Tongue (tissue), 1 donor: ENCODE measurements at regions not wholly inside any gene's neighbourhood (a gene's known extent, or its start where the extent isn't known, plus 50 kb on each side); places are given as distances from the start of the nearest gene placed in this dataset.
"Not testable (repeated sequence)": the region's sequence is repeated elsewhere in the genome, so short reads cannot be mapped to it uniquely, and the experiment has no call there.

Source experiments
- DNase-seq: peaks from one replicate; pipeline ENCODE4 v3.0.0-alpha.2; 2015

GRCh38 chr7:9507290-9507689 is 1073.9 kb downstream of the NXPH1 start:
- DNase-seq: peak; percentile 35

- no peak for DNase-seq
These were observed 1083.3 kb downstream of the NXPH1 start for GRCh38 chr7:9516662-9517061.

DNA sequence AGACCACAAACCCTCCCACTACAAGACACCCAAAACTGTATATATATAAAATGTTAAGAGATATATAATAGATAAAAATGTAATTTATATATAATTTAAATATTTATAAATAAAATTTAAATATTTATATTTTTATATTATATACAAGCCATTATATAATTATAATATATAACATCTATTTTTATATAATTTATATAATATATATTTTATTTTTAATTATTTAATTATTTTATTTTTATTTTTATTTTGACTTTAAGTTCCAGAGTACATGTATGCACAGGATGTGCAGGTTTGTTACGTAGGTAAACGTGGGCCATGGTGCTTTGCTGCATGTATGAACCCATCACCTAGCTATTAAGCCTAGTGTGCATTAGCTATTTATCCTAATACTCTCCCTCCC is 1090.2 kb downstream of the NXPH1 start:
- no peak for DNase-seq

GRCh38 chr7:9552431-9552830 is 1119.0 kb downstream of the NXPH1 start:
- DNase-seq: not testable (repeated sequence)

DNA sequence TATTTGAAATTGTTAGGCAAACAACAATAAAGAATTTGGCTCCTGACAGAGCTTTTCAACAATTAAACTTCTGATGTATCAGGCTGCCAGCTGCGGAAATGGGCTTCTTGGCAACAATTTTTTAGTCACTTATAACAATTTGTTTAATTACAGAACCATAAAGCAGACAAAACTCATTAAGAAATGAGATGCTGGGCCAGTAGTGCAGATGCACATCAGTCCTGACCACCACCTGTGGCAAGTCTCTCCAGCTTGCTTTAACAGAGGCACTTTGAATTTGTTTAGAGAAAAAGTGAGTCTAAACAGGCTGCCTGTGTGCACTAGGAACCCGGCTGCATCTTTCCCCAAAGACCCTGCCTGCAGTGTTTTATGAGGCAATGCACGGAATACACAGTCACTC is 1124.4 kb downstream of the NXPH1 start:
- peak; percentile 3 for DNase-seq

DNA sequence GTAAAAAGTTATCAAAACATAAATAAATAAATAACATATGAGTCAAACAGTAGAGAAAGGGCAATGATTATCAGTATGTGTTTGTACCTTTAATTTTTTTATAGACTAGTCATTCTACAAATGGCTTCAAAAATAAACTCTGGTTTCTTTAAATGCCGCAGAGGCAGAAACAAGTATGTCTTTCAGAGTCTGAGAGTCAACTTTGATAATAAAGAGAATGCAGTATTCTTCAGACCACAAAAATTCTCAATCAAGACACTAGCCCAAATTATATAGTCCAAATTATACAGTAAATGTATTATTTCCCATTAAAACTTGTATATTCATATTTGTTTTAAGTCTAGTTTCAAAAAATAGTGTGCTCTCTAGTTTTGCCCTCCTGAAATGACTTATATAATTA is 1142.3 kb downstream of the NXPH1 start:
- no peak for DNase-seq

DNA sequence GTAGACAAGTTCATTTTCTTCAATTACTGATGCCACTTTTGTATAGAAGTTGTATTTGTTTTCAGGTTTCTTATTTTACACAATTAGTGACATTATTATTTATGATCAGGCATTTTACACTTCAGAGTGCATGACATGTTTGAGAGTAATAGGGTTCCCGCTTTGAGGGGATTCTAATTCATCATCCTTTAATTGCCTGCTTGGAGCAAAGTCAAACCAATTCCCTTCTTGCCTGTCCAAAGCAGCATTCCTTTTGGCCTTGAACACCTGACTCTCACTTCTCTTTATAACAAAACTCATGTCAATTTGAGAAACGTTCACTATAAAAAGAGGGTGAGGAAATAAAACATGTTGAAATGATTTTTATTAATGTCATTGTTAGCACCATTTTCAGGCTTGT is 1149.4 kb downstream of the NXPH1 start:
- DNase-seq: no peak

- no peak for DNase-seq
These were observed 1165.0 kb downstream of the NXPH1 start for GRCh38 chr7:9598411-9598810.

GRCh38 chr7:9600974-9601373 is 1167.6 kb downstream of the NXPH1 start:
- no peak for DNase-seq

- DNase-seq: peak; percentile 1
These were observed 1169.9 kb downstream of the NXPH1 start for GRCh38 chr7:9603291-9603690.

DNA sequence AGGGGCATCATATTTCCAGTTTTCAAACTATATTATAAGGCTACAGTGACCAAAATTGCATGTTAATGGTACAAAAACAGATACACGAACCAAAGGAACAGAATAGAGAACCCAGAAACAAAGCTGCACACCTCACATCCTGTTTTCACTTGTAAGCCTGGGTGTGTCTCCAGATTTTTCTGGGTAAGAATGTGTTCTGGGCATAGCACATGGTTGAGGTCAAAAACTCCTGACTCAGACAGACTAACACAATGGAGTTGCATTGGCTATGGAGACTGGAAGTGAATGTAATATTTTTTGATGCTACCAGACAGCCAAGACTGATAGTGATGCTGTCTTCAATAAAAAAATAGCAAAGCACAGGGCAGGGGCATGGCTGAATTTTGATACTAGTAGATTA is 1175.2 kb downstream of the NXPH1 start:
- DNase-seq: no peak

GRCh38 chr7:9620899-9621298 is 1187.5 kb downstream of the NXPH1 start:
- DNase-seq: not testable (repeated sequence)

DNA sequence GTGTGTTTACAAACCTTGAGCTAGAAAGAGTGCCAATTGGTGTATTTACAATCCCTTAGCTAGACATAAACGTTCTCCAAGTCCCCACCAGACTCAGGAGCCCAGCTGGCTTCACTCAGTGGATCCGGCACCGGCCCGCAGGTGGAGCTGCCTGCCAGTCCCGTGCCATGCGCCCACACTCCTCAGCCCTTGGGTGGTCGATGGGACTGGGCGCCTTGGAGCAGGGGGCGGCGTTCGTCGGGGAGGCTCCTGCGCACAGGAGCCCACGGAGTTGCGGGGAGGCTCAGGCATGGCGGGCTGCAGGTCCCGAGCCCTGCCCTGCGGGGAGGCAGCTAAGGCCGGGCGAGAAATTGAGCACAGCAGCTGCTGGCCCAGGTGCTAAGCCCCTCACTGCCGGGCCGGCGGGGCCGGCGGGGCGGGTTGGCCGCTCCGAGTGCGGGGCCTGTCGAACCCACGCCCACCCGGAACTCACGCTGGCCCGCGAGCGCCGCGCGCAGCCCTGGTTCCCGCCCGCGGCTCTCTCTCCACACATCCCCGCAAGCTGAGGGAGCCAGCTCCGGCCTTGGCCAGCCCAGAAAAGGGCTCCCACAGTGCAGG is 1188.0 kb downstream of the NXPH1 start:
- DNase-seq: not testable (repeated sequence)

GRCh38 chr7:9621927-9622326 is 1188.5 kb downstream of the NXPH1 start:
- no peak for DNase-seq

DNA sequence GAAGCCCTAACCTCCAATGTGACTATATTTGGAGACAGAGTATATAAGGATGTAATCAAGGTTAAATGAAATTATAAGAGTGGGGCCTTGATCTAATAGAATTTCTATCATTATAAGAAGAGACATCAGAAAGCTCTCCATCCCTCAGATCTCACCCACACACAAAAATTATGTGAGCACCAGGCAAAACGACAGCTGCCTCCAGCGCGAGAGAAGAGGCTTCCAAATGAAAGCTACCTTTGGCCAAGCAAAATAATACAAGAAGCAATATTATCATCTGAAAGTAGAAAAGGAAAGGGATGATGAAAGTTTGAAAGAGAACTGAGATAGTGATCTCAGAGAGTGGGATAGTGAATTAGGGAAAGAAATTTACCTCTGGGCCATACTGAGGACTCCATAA is 1192.5 kb downstream of the NXPH1 start:
- no peak for DNase-seq

GRCh38 chr7:9645756-9646155 is 1212.3 kb downstream of the NXPH1 start:
- DNase-seq: no peak

DNA sequence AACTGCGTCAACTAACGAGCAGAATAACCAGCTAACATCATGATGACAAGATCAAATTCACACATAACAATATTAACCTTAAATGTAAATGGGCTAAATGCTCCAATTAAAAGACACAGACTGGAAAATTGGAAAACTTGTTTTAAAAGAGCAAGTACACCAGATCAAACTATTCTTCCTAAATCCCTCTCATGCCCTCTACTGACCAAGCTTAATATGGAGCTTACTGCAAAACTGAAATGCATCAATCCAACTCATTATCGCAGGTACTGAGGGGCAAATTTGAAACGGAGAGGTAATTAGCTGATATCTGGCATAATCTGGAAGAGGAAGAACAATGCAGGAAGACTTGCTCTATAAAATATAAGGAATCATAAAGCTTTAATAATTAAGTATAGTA is 1223.8 kb downstream of the NXPH1 start:
- no peak for DNase-seq

GRCh38 chr7:9671979-9672917 is 1238.8 kb downstream of the NXPH1 start:
- no peak for DNase-seq

- DNase-seq: no peak
These were observed 1247.3 kb downstream of the NXPH1 start for GRCh38 chr7:9680713-9681112.

DNA sequence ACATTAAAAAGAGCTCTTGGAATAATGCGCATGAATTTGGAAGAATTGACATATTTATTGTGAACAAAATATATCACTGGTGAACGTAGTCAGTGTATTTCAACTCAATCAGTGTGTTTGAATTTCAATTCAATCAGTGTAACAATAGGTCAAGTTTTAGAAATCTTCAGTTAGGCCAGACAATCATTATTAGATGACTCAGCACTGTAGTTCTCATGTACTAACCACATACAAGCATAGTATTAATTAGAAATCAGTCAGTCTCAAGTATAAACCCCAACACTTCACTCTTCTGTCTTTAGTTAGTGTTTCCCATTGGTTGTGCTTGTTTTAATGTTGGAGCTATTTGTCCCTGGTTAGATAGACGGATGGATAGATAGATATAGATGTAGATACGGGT is 1247.9 kb downstream of the NXPH1 start:
- no peak for DNase-seq

DNA sequence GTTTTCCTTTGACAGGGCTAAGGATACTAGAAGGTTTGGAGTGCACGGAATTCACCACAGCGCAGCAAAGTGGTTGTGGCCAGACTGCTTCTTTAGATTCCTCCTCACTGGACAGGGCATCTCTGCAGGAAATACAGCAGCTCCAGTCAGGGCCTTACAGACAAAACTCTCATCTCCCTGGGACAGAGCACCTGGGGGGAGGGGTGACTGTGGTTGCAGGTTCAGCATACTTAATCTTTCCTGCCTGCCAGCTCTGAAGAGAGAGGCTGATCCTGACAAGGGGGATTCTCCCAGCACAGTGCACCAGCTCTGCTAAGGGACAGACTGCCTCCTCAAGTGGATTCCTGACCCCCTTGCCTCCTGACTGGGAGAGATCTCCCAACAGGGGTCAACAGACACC is 1257.9 kb downstream of the NXPH1 start:
- no peak for DNase-seq

DNA sequence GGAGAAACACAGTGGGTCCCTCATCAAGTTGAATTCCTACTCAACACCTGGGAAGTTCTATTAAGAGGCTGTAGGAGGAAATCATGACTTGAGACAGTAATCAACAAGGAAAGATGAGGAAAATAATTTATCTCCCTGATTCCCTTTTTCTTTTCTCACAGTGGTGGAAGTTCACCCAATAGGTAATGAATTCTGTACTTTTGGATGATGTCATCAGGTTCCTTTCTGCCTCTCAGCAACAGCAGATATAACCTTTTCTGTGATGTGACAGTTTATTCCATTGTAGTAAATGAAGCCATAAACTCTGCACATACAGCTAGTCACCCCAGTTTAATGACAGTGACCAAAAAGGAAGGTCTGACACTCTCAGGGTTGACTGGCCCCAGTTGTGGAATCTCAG is 1265.0 kb downstream of the NXPH1 start:
- no peak for DNase-seq

DNA sequence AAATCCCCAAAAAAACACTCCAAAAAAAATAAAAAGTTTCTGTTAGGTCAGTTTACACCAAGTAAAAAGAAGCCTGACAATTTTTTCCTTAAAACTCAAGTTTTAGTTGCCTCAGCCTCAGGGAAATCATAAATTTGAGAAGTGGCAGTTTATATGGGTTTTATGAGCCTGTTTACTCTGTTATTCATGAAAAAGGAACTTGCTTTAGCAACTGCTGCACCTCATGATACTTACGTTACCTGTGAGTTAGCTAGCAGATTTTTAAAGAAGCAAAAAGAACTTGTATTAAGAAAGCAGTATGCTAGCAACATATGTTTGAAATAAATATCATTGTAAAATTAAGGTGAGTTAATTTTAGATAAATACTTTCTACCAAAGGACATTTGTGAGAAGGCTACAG is 1264.5 kb upstream of the PHF14 start:
- no peak for DNase-seq
